K562 (cell line): ENCODE measurements at regions not wholly inside any gene's neighbourhood (a gene's known extent, or its start where the extent isn't known, plus 50 kb on each side); places are given as distances from the start of the nearest gene placed in this dataset.
A peak's percentile ranks its signal among the peaks of the same experiment; 100 is the strongest.

Experiments
- DPF2 ChIP-seq: fragments of 450-650 bp; IDR thresholded peaks from 2 replicates; pipeline ENCODE4 v1.6.1; 2016
- FOXK2 ChIP-seq, 2 experiments: fragments of 450-650 bp; IDR thresholded peaks in 1 of 2; conservative IDR thresholded peaks in 1 of 2; 2 replicates each; pipeline ENCODE4 v1.6.1; 2016; ENCODE audit warnings: low read depth in 2 of 2, mild to moderate bottlenecking in 1 of 2
- MTF1 ChIP-seq: fragments of 250-450 bp; sonication (Bioruptor Pico); IDR thresholded peaks from 2 replicates; pipeline ENCODE4 v1.9.0; 2021; ENCODE audit warnings: moderate library complexity, mild to moderate bottlenecking, inconsistent platforms, borderline replicate concordance
- NBN ChIP-seq: fragments of 450-650 bp; IDR thresholded peaks from 2 replicates; pipeline ENCODE4 v1.6.1; 2016; ENCODE audit warnings: low read depth, mild to moderate bottlenecking
- NFIX ChIP-seq: fragments of 250-450 bp; sonication (Bioruptor Pico); IDR thresholded peaks from 2 replicates; pipeline ENCODE4 v1.4.0; 2020; ENCODE audit warnings: low read depth, mild to moderate bottlenecking, moderate library complexity
- NR4A1 ChIP-seq, 2 experiments: fragments of 250-450 bp in 1 of 2; fragments of 450-650 bp in 1 of 2; sonication (Bioruptor Pico) in 1 of 2; IDR thresholded peaks; 2 replicates each; pipeline versions ENCODE4 v1.4.0 to v1.6.1; 2016 to 2020; ENCODE audit warnings: mild to moderate bottlenecking in 2 of 2, missing compliant biosample characterization in 1 of 2, missing genetic modification characterization in 1 of 2, moderate library complexity in 1 of 2
- TBL1XR1 ChIP-seq, 2 experiments: IDR thresholded peaks; 2 replicates each; pipeline ENCODE4 v1.6.1; 2012; ENCODE audit warnings: improper control_type of control experiment in 2 of 2, low read length in 2 of 2, mild to moderate bottlenecking in 1 of 2
- ZEB2 ChIP-seq: fragments of 450-650 bp; IDR thresholded peaks from 2 replicates; pipeline ENCODE4 v1.6.1; 2016
- ZNF124 ChIP-seq: sonication (generic); formaldehyde crosslinking; IDR thresholded peaks from 2 replicates; pipeline ENCODE4 v1.8.1; 2022; ENCODE audit warnings: missing genetic modification reagents
- TF ChIP-seq, protein P1 (sequence below): fragments of 250-450 bp; sonication (Bioruptor Pico); IDR thresholded peaks from 2 replicates; pipeline ENCODE4 v1.8.0; 2021; ENCODE audit warnings: borderline replicate concordance, mild to moderate bottlenecking, moderate library complexity; ENCODE audit not compliant: poor library complexity, severe bottlenecking
- TF ChIP-seq, protein P2 (sequence below), 2 experiments: IDR thresholded peaks in 1 of 2; conservative IDR thresholded peaks in 1 of 2; 2 replicates each; pipeline ENCODE4 v1.6.1; 2016; ENCODE audit warnings: low read depth in 2 of 2, mild to moderate bottlenecking in 1 of 2, missing compliant biosample characterization in 1 of 2, missing genetic modification characterization in 1 of 2, moderate library complexity in 1 of 2
- TF ChIP-seq, protein P3 (sequence below): sonication (generic); formaldehyde crosslinking; IDR thresholded peaks from 2 replicates; pipeline ENCODE4 v1.9.0; 2022; ENCODE audit warnings: mild to moderate bottlenecking, missing genetic modification reagents
- TF ChIP-seq, protein P4 (sequence below): fragments of 250-450 bp; sonication (Bioruptor Pico); IDR thresholded peaks from 2 replicates; pipeline ENCODE4 v1.5.1; 2021; ENCODE audit warnings: mild to moderate bottlenecking
- TF ChIP-seq, protein P5 (sequence below): conservative IDR thresholded peaks from 2 replicates; pipeline ENCODE4 v1.6.1; 2011; ENCODE audit warnings: low read depth, mild to moderate bottlenecking, low read length; ENCODE audit not compliant: control insufficient read depth
- TF ChIP-seq, protein P6 (sequence below): fragments of 450-650 bp; conservative IDR thresholded peaks from 2 replicates; pipeline ENCODE4 v1.6.1; 2016; ENCODE audit warnings: missing genetic modification characterization, low read depth, mild to moderate bottlenecking, missing compliant biosample characterization, moderate library complexity
- TF ChIP-seq, protein P7 (sequence below), 2 experiments: fragments of 450-650 bp in 1 of 2; sonication (generic) in 1 of 2; formaldehyde crosslinking in 1 of 2; IDR thresholded peaks in 1 of 2; conservative IDR thresholded peaks in 1 of 2; 2 replicates each; pipeline versions ENCODE4 v1.6.1 to v1.8.1; 2016 to 2023; ENCODE audit warnings: mild to moderate bottlenecking in 2 of 2, moderate library complexity in 2 of 2, inconsistent platforms in 1 of 2, missing genetic modification reagents in 1 of 2

DNA sequence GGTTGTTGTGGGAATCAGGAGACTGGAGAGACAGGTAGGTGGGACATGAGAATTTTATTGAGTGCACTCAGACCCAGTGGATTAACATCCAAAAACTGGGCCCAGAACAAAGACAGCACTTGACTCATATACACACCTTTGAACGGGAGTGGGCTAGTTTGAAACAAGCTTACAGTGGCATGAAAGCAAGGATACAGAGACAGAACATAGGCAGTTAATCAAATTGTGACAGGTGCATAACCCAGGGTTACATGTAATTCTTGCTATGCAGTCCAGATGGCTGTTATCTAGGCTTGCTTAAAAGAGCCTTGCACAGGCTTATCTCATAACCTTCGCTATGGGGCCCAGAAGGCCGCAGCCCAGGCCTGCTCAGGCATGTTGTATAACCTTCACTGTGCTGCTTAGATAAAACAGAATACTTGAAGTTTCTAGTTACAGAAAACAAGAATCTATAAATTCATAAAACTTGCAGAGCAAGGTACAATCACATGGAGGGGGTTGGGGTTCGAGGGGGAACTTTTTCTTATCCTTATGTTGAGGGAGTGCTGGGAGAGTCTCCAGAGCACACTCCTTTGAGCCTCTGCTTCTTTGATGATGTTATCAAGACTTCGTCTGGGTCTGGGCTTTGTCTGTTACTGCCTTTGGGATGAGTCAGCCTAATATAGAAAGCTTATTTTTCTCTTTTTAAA lies 81.7 kb downstream of the TNFAIP2 start (continued):
- TF ChIP-seq NR4A1 (CRISPR knock-in tag; IDR thresholded peaks at IDR 0.05) = no peak
- TF ChIP-seq NR4A1 (tag; IDR thresholded peaks at IDR 0.05) = 0 out of 2 replicates have a peak, but pooled peaks have one; percentile 56
- TF ChIP-seq, protein P1, sequence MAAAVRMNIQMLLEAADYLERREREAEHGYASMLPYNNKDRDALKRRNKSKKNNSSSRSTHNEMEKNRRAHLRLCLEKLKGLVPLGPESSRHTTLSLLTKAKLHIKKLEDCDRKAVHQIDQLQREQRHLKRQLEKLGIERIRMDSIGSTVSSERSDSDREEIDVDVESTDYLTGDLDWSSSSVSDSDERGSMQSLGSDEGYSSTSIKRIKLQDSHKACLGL (CRISPR knock-in tag) = no peak
- no peak for TF ChIP-seq MTF1 (CRISPR knock-in tag)
- TF ChIP-seq, protein P2, sequence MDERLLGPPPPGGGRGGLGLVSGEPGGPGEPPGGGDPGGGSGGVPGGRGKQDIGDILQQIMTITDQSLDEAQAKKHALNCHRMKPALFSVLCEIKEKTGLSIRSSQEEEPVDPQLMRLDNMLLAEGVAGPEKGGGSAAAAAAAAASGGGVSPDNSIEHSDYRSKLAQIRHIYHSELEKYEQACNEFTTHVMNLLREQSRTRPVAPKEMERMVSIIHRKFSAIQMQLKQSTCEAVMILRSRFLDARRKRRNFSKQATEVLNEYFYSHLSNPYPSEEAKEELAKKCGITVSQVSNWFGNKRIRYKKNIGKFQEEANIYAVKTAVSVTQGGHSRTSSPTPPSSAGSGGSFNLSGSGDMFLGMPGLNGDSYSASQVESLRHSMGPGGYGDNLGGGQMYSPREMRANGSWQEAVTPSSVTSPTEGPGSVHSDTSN (CRISPR knock-in tag; IDR thresholded peaks at IDR 0.05; ENCODE audit: low read depth) = peak; percentile 59
- TF ChIP-seq, protein P2 (tag; conservative IDR thresholded peaks at IDR 0.05; ENCODE audit: low read depth) = peak; percentile 94
- TF ChIP-seq ZNF124 (CRISPR knock-in tag) = no peak
- TF ChIP-seq, protein P3, sequence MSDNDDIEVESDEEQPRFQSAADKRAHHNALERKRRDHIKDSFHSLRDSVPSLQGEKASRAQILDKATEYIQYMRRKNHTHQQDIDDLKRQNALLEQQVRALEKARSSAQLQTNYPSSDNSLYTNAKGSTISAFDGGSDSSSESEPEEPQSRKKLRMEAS (CRISPR knock-in tag) = peak; percentile 80
- peak; percentile 80; the same call in 1 of the 2 replicates for TF ChIP-seq DPF2
- TF ChIP-seq, protein P4, sequence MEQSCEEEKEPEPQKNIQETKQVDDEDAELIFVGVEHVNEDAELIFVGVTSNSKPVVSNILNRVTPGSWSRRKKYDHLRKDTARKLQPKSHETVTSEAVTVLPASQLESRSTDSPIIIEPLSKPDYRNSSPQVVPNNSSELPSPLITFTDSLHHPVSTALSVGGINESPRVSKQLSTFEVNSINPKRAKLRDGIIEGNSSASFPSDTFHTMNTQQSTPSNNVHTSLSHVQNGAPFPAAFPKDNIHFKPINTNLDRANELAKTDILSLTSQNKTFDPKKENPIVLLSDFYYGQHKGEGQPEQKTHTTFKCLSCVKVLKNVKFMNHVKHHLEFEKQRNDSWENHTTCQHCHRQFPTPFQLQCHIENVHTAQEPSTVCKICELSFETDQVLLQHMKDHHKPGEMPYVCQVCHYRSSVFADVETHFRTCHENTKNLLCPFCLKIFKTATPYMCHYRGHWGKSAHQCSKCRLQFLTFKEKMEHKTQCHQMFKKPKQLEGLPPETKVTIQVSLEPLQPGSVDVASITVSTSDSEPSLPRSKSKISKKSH (CRISPR knock-in tag) = peak; percentile 91; the same call in 1 of the 2 replicates
- TF ChIP-seq, protein P5, sequence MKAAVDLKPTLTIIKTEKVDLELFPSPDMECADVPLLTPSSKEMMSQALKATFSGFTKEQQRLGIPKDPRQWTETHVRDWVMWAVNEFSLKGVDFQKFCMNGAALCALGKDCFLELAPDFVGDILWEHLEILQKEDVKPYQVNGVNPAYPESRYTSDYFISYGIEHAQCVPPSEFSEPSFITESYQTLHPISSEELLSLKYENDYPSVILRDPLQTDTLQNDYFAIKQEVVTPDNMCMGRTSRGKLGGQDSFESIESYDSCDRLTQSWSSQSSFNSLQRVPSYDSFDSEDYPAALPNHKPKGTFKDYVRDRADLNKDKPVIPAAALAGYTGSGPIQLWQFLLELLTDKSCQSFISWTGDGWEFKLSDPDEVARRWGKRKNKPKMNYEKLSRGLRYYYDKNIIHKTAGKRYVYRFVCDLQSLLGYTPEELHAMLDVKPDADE = 0 out of 2 replicates have a peak, but pooled peaks have one; percentile 29
- TF ChIP-seq TBL1XR1 (IDR thresholded peaks at IDR 0.05; ENCODE audit: low read length in 2 of 2) = peak in 1 of 2 experiments; percentile 66; a peak in 2 of 4 replicates
- TF ChIP-seq, protein P6, sequence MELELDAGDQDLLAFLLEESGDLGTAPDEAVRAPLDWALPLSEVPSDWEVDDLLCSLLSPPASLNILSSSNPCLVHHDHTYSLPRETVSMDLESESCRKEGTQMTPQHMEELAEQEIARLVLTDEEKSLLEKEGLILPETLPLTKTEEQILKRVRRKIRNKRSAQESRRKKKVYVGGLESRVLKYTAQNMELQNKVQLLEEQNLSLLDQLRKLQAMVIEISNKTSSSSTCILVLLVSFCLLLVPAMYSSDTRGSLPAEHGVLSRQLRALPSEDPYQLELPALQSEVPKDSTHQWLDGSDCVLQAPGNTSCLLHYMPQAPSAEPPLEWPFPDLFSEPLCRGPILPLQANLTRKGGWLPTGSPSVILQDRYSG = peak; percentile 76
- TF ChIP-seq, protein P7, sequence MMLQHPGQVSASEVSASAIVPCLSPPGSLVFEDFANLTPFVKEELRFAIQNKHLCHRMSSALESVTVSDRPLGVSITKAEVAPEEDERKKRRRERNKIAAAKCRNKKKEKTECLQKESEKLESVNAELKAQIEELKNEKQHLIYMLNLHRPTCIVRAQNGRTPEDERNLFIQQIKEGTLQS (IDR thresholded peaks at IDR 0.05) = peak; percentile 38; the same call in 1 of the 2 replicates
- TF ChIP-seq, protein P7 (CRISPR knock-in tag; conservative IDR thresholded peaks at IDR 0.05) = no peak
- TF ChIP-seq FOXK2 (conservative IDR thresholded peaks at IDR 0.05 in 1 of 2, IDR thresholded peaks at IDR 0.05 in 1 of 2; ENCODE audit: low read depth in 2 of 2) = 0 out of 4 replicates have a peak, but pooled peaks of 1 of the 2 experiments have one; percentile 23
- TF ChIP-seq ZEB2 = peak; percentile 87
- TF ChIP-seq NBN = peak; percentile 66; the same call in 1 of the 2 replicates
- TF ChIP-seq NFIX (CRISPR knock-in tag) = no peak
